ENCODE measurements at regions not wholly inside any gene's neighbourhood (a gene's known extent, or its start where the extent isn't known, plus 50 kb on each side); places are given as distances from the start of the nearest gene placed in this dataset.

DNA sequence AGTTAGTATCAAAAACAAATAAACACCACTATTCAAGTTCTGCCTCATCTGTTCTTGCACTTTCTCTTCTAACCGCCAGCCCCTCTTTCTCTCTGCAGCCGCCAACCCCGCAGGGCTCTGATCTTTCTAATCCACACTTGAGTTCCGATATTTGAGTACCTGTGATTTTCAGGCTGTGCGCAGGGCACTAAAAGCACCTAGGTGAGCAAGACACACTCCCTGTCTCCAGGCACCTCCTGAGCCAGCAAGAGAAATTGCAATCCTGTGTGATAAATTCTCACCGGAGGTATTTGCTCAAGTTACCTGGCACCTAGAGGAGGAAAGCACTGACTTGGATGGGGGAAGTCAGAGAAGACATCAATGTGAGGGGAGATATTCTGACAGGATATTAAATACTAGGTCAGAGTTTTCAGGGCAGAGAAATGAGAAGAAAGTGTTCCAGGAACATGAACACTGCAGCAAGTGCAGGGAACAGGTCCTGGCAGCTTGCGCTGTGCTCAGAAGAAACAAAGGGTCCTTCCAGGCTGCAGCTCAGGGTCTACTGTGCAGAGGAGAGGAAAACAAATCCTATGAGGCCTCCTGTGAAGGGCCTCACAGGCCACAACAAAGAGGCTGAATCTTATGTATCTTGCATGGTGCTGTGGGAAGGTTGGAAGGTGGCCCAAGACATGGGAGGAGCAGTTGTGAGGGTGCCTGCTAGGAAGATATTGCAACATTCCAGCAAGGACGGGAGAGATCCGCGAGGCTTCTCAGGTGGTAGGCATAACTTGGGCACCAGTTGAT lies 568.7 kb upstream of the MGMT start:
- TF ChIP-seq EZH2 (IDR thresholded peaks at IDR 0.05; ENCODE audit: low read length, unreplicated experiment) (no peak), EZH2phosphoT487 (IDR thresholded peaks at IDR 0.05; ENCODE audit: borderline replicate concordance, low read length) (no peak)
- TF ChIP-seq, protein P1, sequence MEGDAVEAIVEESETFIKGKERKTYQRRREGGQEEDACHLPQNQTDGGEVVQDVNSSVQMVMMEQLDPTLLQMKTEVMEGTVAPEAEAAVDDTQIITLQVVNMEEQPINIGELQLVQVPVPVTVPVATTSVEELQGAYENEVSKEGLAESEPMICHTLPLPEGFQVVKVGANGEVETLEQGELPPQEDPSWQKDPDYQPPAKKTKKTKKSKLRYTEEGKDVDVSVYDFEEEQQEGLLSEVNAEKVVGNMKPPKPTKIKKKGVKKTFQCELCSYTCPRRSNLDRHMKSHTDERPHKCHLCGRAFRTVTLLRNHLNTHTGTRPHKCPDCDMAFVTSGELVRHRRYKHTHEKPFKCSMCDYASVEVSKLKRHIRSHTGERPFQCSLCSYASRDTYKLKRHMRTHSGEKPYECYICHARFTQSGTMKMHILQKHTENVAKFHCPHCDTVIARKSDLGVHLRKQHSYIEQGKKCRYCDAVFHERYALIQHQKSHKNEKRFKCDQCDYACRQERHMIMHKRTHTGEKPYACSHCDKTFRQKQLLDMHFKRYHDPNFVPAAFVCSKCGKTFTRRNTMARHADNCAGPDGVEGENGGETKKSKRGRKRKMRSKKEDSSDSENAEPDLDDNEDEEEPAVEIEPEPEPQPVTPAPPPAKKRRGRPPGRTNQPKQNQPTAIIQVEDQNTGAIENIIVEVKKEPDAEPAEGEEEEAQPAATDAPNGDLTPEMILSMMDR (conservative IDR thresholded peaks at IDR 0.05; ENCODE audit: low read depth, low read length): no peak
- no peak overlapping the region for H3K4me2 ChIP-seq (ENCODE audit: low read length)
- H2AFZ ChIP-seq (ENCODE audit: low read length): no peak overlapping the region
- no peak for ATAC-seq
- H3K27me3 ChIP-seq (ENCODE audit: low read length): no peaks in the 10 kb centered on the region
- H3K9me3 ChIP-seq (ENCODE audit: low read length): no peaks in the 10 kb centered on the region
- no peak overlapping the region for H3K27ac ChIP-seq (ENCODE audit: low read length)
- POLR2A ChIA-PET (ENCODE audit: unreplicated experiment): no interaction called here
- intact Hi-C loops (cut with micrococcal nuclease): no loop called here
- H3F3A ChIP-seq (ENCODE audit: low read length, unreplicated experiment): no peaks in the 10 kb centered on the region
- no peaks in the 10 kb centered on the region for H3K9me2 ChIP-seq (replicated peaks; ENCODE audit: low read length)
- H3K79me2 ChIP-seq (ENCODE audit: low read length): no peaks in the 10 kb centered on the region
- CTCF ChIA-PET: no interaction called here
- no peaks in the 10 kb centered on the region for H3K4me1 ChIP-seq (ENCODE audit: insufficient read depth, low read length)
- H3K9ac ChIP-seq (ENCODE audit: low read length): no peak overlapping the region
- BruUV-seq (replicated peaks): no TSS peak
- H3K36me3 ChIP-seq (ENCODE audit: low read depth, low read length): no peaks in the 10 kb centered on the region
- no peaks in the 10 kb centered on the region for H4K20me1 ChIP-seq (ENCODE audit: low read length)
- no peak overlapping the region for H3K4me3 ChIP-seq (ENCODE audit: low read length)
- no peak for DNase-seq

DNA sequence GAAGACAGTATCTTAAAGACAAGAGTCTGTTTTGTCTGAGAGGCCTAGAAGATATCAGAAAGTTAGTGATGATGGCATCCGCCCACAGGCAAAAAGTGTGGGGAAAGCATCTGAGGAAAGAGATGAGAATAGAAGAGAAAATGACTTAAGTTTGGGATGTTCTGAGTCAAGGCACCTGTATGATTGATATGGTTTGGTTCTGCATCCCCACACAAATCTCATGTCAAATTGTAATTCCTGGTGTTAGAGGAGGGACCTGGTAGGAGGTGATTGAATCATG lies 568.2 kb upstream of the MGMT start:
- TF ChIP-seq, protein P1 (conservative IDR thresholded peaks at IDR 0.05; ENCODE audit: low read depth, low read length): no peak
- TF ChIP-seq EZH2 (IDR thresholded peaks at IDR 0.05; ENCODE audit: low read length, unreplicated experiment) (no peak), EZH2phosphoT487 (IDR thresholded peaks at IDR 0.05; ENCODE audit: borderline replicate concordance, low read length) (no peak)
- Histone ChIP-seq H3K4me1 (ENCODE audit: insufficient read depth, low read length) (no peaks in the 10 kb centered on the region), H3K9ac (ENCODE audit: low read length) (no peak overlapping the region), H3K27ac (ENCODE audit: low read length) (no peak overlapping the region), H3K9me2 (replicated peaks; ENCODE audit: low read length) (no peaks in the 10 kb centered on the region), H3K36me3 (ENCODE audit: low read depth, low read length) (no peaks in the 10 kb centered on the region), H3K4me3 (ENCODE audit: low read length) (no peak overlapping the region), H3K9me3 (ENCODE audit: low read length) (no peaks in the 10 kb centered on the region), H3K27me3 (ENCODE audit: low read length) (no peaks in the 10 kb centered on the region), H3F3A (ENCODE audit: low read length, unreplicated experiment) (no peaks in the 10 kb centered on the region), H3K79me2 (ENCODE audit: low read length) (no peaks in the 10 kb centered on the region), H4K20me1 (ENCODE audit: low read length) (no peaks in the 10 kb centered on the region), H2AFZ (ENCODE audit: low read length) (no peak overlapping the region), H3K4me2 (ENCODE audit: low read length) (no peak overlapping the region)
- ATAC-seq: no peak
- BruUV-seq (replicated peaks): no TSS peak
- no peak for DNase-seq
- intact Hi-C loops (cut with micrococcal nuclease): no loop called here
- POLR2A ChIA-PET (ENCODE audit: unreplicated experiment): no interaction called here
- CTCF ChIA-PET: no interaction called here

DNA sequence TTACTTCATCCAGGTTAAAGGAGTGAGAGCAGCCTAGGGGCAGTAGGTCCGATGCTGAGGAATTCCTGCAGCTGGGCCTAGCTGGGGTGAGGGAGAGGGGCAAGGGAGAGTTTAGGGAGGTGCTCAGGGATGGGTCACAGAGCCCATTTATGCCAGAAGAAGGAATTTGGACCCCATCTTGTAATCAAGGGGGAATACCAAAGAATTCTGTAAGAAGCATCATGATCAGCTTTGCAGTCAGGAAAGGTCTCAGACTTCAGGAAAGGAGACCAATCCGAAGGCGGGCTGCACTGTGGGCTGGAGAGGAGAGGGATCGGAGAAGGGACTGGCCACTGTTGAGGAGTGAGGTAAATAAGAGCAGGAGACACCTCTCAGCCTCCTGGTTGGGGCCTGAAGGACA lies 566.6 kb upstream of the MGMT start:
- POLR2A ChIA-PET (ENCODE audit: unreplicated experiment): no interaction called here
- ATAC-seq: no peak
- no peak for TF ChIP-seq EZH2 (IDR thresholded peaks at IDR 0.05; ENCODE audit: low read length, unreplicated experiment)
- TF ChIP-seq, protein P1 (conservative IDR thresholded peaks at IDR 0.05; ENCODE audit: low read depth, low read length): no peak
- no peak for TF ChIP-seq EZH2phosphoT487 (IDR thresholded peaks at IDR 0.05; ENCODE audit: borderline replicate concordance, low read length)

More for the DNA sequence above, 566.6 kb upstream of the MGMT start:
- intact Hi-C loops (cut with micrococcal nuclease): no loop called here
- no peaks in the 10 kb centered on the region for H3F3A ChIP-seq (ENCODE audit: low read length, unreplicated experiment)
- no peak overlapping the region for H3K27ac ChIP-seq (ENCODE audit: low read length)
- H3K4me2 ChIP-seq (ENCODE audit: low read length): no peak overlapping the region
- H3K79me2 ChIP-seq (ENCODE audit: low read length): no peaks in the 10 kb centered on the region
- DNase-seq: no peak
- H3K9me2 ChIP-seq (replicated peaks; ENCODE audit: low read length): no peaks in the 10 kb centered on the region
- H3K4me3 ChIP-seq (ENCODE audit: low read length): no peak overlapping the region
- H2AFZ ChIP-seq (ENCODE audit: low read length): no peak overlapping the region
- no peaks in the 10 kb centered on the region for H3K9me3 ChIP-seq (ENCODE audit: low read length)
- no TSS peak for BruUV-seq (replicated peaks)
- H3K9ac ChIP-seq (ENCODE audit: low read length): no peak overlapping the region
- H3K27me3 ChIP-seq (ENCODE audit: low read length): no peaks in the 10 kb centered on the region
- CTCF ChIA-PET: no interaction called here
- H3K4me1 ChIP-seq (ENCODE audit: insufficient read depth, low read length): no peaks in the 10 kb centered on the region
- no peaks in the 10 kb centered on the region for H4K20me1 ChIP-seq (ENCODE audit: low read length)
- no peaks in the 10 kb centered on the region for H3K36me3 ChIP-seq (ENCODE audit: low read depth, low read length)

Measured in PC-3 (cell line).